ENCODE measurements at regions not wholly inside any gene's neighbourhood (a gene's known extent, or its start where the extent isn't known, plus 50 kb on each side); places are given as distances from the start of the nearest gene placed in this dataset.

GRCh38 chr1:193555662-193556441 lies 369.4 kb upstream of the B3GALT2 start:
- no peak for DNase-seq (ENCODE audit: low read depth in 1 of 2, low spot score in 1 of 2)
- Histone ChIP-seq H3K27ac (replicated peaks) (no peak overlapping the region), H3K27me3 (ENCODE audit: insufficient read depth, poor library complexity, severe bottlenecking) (no peaks in the 10 kb centered on the region), H3K4me3 (replicated peaks; ENCODE audit: insufficient read depth, low read length) (no peak overlapping the region)
- TF ChIP-seq POLR2AphosphoS5 (IDR thresholded peaks at IDR 0.05; ENCODE audit: low read depth) (no peak), REST (IDR thresholded peaks at IDR 0.05; ENCODE audit: insufficient replicate concordance, low read depth) (no peak)

- DNase-seq (ENCODE audit: low read depth in 1 of 2, low spot score in 1 of 2): no peak
- no peak overlapping the region for H3K27ac ChIP-seq (replicated peaks)
- TF ChIP-seq REST (IDR thresholded peaks at IDR 0.05; ENCODE audit: insufficient replicate concordance, low read depth) (no peak), CTCF (IDR thresholded peaks at IDR 0.05; ENCODE audit: insufficient read depth, low read length) (no peak)
Measured at GRCh38 chr1:193553564-193553963, 367.2 kb upstream of the B3GALT2 start.

GRCh38 chr1:193552274-193552673 lies 365.9 kb upstream of the B3GALT2 start:
- H3K27ac ChIP-seq (replicated peaks): no peak overlapping the region
- DNase-seq (ENCODE audit: low read depth in 1 of 2, low spot score in 1 of 2): no peak
- TF ChIP-seq CTCF (IDR thresholded peaks at IDR 0.05; ENCODE audit: insufficient read depth, low read length) (no peak), GABPA (IDR thresholded peaks at IDR 0.05; ENCODE audit: low read depth) (no peak), POLR2AphosphoS5 (IDR thresholded peaks at IDR 0.05; ENCODE audit: low read depth) (no peak), REST (IDR thresholded peaks at IDR 0.05; ENCODE audit: insufficient replicate concordance, low read depth) (no peak), SPI1 (IDR thresholded peaks at IDR 0.05; ENCODE audit: borderline replicate concordance, low read depth) (no peak)

More at GRCh38 chr1:193553564-193553963, 367.2 kb upstream of the B3GALT2 start:
- Histone ChIP-seq H3K27me3 (ENCODE audit: insufficient read depth, poor library complexity, severe bottlenecking) (no peaks in the 10 kb centered on the region), H3K4me3 (replicated peaks; ENCODE audit: insufficient read depth, low read length) (no peak overlapping the region)

More at GRCh38 chr1:193552274-193552673, 365.9 kb upstream of the B3GALT2 start:
- H3K4me3 ChIP-seq (replicated peaks; ENCODE audit: insufficient read depth, low read length): no peak overlapping the region
- H3K27me3 ChIP-seq (ENCODE audit: insufficient read depth, poor library complexity, severe bottlenecking): no peaks in the 10 kb centered on the region

All from HL-60 (cell line).